Limb (tissue), 2 donors: ENCODE measurements at regions not wholly inside any gene's neighbourhood (a gene's known extent, or its start where the extent isn't known, plus 50 kb on each side); places are given as distances from the start of the nearest gene placed in this dataset.

ENCODE experiments used
- DNase-seq, 2 donors: peaks; one replicate each; pipeline ENCODE4 v3.0.0-alpha.2; 2016; ENCODE audit errors: extremely low spot score in 2 of 2

DNA sequence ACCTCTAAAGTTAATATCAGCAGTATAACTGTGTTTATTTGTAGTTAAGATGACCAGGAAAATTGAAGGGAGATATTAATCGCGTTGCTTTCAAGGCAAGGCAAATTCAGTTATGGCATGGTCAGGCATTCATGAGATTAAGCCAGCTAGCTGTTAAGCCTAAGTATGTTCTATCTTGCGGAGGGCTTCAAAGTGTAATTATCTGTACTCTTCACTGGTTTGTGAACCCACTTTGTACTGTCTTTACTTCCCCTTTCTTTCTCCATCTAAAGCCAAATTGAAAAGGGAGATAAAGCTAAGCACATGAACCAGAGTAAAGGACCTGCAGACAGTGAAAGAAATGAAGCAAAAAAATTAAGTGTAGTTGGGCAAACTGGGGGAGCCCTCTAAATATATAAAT lies 483.1 kb upstream of the NRP1 start:
- DNase-seq, result no peak

GRCh38 chr10:33815776-33816175 lies 481.3 kb upstream of the NRP1 start:
- no peak for DNase-seq

- DNase-seq, result no peak
Observed at GRCh38 chr10:33813871-33814270, 479.4 kb upstream of the NRP1 start.

GRCh38 chr10:33813415-33813814 lies 478.9 kb upstream of the NRP1 start:
- DNase-seq, result no peak

GRCh38 chr10:33812586-33812985 lies 478.1 kb upstream of the NRP1 start:
- DNase-seq, result no peak

DNA sequence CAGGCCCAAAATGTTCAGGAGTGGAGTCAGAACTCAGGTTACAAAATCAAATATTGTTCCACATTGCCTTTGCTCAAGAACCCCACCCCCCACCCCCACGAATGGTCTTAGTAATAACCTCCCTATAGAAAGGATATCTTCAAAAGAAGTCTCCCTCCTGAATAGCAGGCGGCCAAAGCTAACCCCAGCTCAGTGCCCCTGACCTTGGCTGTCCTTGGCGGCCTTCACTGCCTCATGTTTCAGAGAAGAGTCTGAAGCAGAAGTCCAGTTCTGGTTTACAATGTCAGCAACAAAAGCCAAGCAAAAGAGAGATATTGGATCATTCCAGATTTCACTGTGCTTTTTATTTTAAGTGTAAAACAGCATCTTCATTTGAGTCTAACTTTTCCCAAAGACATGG lies 476.5 kb upstream of the NRP1 start:
- no peak for DNase-seq

GRCh38 chr10:33809732-33810131 lies 475.3 kb upstream of the NRP1 start:
- no peak for DNase-seq

GRCh38 chr10:33808475-33808874 lies 474.0 kb upstream of the NRP1 start:
- no peak for DNase-seq

- no peak for DNase-seq
Observed at GRCh38 chr10:33807531-33808359, 473.3 kb upstream of the NRP1 start.

DNA sequence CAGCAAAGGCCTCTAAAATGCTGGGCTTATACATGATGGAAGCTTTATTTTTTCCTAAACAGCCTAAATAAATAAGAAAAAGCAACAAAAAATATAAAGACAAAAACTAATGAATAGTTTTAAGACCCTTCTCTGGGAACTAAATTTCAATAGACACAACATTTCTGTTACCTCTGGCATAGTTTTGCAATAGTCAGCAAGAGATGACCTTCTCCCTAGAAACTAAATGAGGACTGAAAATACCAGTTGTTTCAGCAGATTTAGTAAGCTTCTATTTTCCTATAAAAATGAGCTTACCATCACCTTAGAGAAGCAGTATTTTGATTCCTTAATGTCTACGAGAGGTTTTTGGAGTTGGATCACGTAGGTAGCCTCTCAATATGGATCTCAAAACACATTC lies 471.4 kb upstream of the NRP1 start:
- no peak for DNase-seq

DNA sequence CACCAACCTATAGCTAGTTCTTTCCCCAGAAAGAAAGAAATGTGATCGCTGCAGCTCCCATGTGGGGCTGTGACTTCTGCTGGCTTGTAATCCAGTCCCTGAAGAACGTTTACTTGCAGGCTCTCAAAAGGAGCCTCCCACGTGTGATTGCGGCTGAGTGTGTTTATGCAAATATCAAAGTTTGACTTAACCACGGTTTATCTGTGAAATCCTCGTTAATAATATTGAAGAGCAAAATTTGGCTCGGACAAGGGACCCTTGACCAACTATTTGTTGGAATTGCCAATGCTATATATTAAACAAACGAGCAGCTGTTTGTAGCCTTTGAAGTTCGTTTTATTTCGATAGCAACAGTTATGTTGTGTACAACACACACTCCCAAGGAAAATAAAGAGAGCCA lies 470.1 kb upstream of the NRP1 start:
- DNase-seq, result no peak

DNA sequence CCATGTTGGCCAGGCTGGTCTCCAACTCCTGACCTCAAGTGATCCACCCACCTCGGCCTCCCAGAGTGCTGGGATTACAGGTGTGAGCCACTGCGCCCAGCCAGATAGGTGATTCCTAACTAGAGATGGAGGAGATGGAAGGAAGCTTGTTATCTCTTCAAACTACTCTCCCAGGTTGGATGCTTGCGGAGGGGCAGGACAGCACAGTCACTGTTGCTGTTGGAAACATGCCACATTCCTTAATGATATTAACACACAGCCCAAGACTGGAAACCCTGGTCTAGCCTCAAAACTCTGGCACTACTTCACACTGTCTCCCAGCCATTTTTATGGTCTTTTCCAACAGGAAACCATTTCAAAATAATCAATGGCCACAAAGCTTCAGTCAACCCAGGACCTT lies 468.8 kb upstream of the NRP1 start:
- DNase-seq, result no peak

GRCh38 chr10:33802566-33802965 lies 468.1 kb upstream of the NRP1 start:
- no peak for DNase-seq

GRCh38 chr10:33801705-33802104 lies 467.2 kb upstream of the NRP1 start:
- DNase-seq, result no peak

- no peak for DNase-seq
Observed at GRCh38 chr10:33800986-33801385, 466.5 kb upstream of the NRP1 start.

DNA sequence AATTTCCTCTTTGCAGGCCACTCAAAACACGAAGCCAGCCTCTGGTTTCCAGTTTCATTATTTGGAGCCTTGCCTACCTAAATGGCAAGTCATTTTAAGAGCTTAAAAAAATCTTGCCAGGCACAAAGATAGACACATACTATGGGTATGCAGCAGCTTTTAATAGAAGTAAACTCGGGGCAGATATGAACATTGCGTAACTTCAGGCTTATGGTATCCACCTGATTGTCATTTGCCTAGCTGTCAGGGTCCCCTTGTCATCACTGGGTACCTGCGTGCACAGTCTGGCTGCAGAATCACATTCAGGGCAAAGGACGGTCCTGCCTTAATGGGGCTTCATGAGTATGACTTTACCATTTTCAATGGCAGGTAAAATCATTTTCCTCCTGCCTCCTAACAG lies 466.1 kb upstream of the NRP1 start:
- no peak for DNase-seq

DNA sequence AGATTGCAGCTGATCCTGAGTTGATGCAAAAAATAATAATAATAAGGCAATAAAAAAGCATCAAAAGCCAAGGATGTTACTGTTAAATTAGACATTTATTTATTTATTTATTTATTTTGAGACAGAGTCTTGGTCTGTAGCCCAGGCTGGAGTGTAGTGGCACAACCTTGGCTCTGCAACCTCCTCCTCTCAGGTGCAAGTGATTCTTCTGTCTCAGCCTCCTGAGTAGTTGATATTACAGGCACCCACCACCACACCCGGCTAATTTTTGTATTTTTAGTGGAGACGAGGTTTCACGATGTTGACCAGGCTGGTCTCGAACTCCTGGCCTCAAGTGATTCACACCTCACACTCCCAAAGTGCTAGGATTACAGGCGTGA lies 465.5 kb upstream of the NRP1 start:
- no peak for DNase-seq

- DNase-seq, result no peak
Observed at GRCh38 chr10:33799281-33799943, 464.9 kb upstream of the NRP1 start.

- no peak for DNase-seq
Observed at GRCh38 chr10:33798754-33799153, 464.3 kb upstream of the NRP1 start.

DNA sequence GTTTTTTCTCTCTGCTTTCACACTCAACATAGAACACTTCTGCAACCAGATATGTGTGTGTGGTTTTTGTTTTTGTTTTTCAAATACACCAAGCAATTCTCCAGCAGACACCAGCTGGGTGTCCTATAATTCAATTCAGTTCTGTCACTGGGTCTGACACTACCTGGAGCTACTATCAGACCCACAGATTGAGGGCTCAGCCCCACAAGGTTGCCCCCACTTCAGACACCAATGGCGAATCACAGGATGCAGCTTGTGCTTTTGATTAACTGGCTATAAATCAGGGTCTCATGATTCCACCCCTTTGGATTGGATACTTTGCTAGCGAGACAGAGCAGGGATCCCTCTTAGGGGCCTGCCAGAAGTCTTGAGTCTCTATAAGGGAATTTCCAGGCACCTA lies 462.2 kb upstream of the NRP1 start:
- DNase-seq, result no peak

GRCh38 chr10:33795529-33795928 lies 461.1 kb upstream of the NRP1 start:
- DNase-seq, result no peak

GRCh38 chr10:33794460-33794859 lies 460.0 kb upstream of the NRP1 start:
- no peak for DNase-seq

DNA sequence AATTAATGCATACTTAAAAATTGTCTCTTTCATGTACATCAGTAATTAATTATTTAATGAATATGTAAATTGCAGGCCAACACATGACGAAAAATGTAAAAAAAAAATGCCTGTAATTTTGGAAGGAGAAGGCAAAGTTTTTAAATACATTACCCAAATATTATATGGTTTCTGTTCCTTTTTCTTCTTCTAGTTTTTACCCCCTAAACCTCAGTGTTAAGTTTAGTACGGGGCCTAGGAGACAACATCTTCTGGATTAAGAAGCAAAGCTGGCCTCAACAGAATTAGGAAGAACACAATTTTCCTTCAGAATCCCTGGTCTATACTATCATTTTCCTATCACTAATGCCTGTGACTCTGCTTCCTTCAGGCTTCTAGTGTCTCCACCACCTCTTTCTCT lies 459.3 kb upstream of the NRP1 start:
- DNase-seq, result no peak
